ENCODE measurements at regions not wholly inside any gene's neighbourhood (a gene's known extent, or its start where the extent isn't known, plus 50 kb on each side); places are given as distances from the start of the nearest gene placed in this dataset.
"Not testable (repeated sequence)": the region's sequence is repeated elsewhere in the genome, so short reads cannot be mapped to it uniquely, and the experiment has no call there.

- Mint-ChIP-seq H3K9me3 (peaks cover 0 to 14% (median 6%) of the 10 kb centered on the region in 7 donors), H3K27ac (no peak overlapping the region), H3K4me3 (no peak overlapping the region), H3K27me3 (no peaks in the 10 kb centered on the region), H3K4me1 (no peaks in the 10 kb centered on the region), H3K36me3 (no peaks in the 10 kb centered on the region)
- ATAC-seq (ENCODE audit: low read depth in 2 of 2) (no peak), DNase-seq (no peak)
Measured at GRCh38 chr15:30030345-30030744, 52.4 kb upstream of the GOLGA8J start.

- Mint-ChIP-seq H3K4me3 (no peak overlapping the region), H3K9me3 (peaks cover 0 to 5% (median 2%) of the 10 kb centered on the region in 7 donors), H3K4me1 (no peaks in the 10 kb centered on the region), H3K36me3 (no peaks in the 10 kb centered on the region), H3K27me3 (peaks cover 0 to 18% (median 7%) of the 10 kb centered on the region in 3 donors), H3K27ac (no peak overlapping the region)
- DNase-seq (no peak), ATAC-seq (ENCODE audit: low read depth in 2 of 2) (no peak)
Measured at GRCh38 chr15:30023798-30024295, 58.9 kb upstream of the GOLGA8J start.

DNA sequence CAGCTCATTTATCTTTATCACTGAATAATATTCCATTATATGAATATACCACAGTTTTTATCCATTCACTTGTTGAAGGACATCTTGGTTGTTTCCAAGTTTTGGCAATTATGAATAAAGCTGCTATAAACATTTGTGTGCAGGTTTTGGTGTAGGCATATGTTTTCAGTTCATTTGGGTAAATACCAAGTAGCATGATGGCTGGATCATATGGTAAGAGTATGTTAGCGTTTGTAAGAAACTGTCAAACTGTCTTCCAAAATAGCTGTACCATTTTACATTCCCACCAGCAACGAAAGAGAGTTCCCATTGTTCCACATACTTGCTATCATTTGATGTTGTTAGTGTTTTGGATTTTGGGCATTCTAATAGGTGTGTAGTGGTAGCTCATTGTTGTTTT, 72.0 kb upstream of the GOLGA8J start:
- Mint-ChIP-seq H3K9me3 (peaks cover 0 to 7% (median 2%) of the 10 kb centered on the region in 7 donors), H3K36me3 (no peaks in the 10 kb centered on the region), H3K27me3 (peaks cover 0 to 3% (median 0%) of the 10 kb centered on the region in 3 donors), H3K4me3 (no peak overlapping the region), H3K27ac (no peak overlapping the region), H3K4me1 (no peaks in the 10 kb centered on the region)
- DNase-seq = no peak
- no peak for ATAC-seq (ENCODE audit: low read depth in 2 of 2)

DNA sequence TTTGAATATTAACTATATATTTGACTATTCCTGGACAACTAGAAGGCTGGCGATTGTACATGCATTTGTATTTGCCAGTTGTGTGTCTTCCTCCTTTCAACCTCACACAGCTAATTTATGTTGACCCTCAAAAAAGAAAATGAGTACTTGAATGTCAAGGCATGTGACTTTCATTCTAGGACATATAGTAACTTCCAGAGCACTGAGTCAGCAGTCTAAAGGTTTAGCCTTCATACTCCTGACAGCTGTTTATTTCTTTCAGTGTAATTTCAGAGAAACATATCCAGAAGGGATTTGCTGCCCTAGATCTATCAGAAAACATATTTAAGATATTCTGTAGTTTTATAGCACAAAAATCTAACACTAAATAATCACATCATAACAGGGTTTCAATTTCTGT, 74.6 kb upstream of the GOLGA8J start:
- Mint-ChIP-seq H3K36me3 (no peaks in the 10 kb centered on the region), H3K4me1 (no peaks in the 10 kb centered on the region), H3K4me3 (no peak overlapping the region), H3K27ac (no peak overlapping the region), H3K27me3 (peaks cover 0 to 3% (median 0%) of the 10 kb centered on the region in 3 donors), H3K9me3 (peaks cover 0 to 7% (median 2%) of the 10 kb centered on the region in 7 donors)
- no peak for ATAC-seq (ENCODE audit: low read depth in 2 of 2)
- no peak for DNase-seq

GRCh38 chr15:30001602-30002001, 81.2 kb upstream of the GOLGA8J start:
- Mint-ChIP-seq H3K27me3 (peaks cover 0 to 3% (median 0%) of the 10 kb centered on the region in 3 donors), H3K4me1 (no peaks in the 10 kb centered on the region), H3K27ac (peak overlapping the region in 1 of 6 donors; percentile 1), H3K4me3 (no peak overlapping the region), H3K36me3 (no peaks in the 10 kb centered on the region), H3K9me3 (peaks cover 0 to 9% (median 3%) of the 10 kb centered on the region in 7 donors)
- no peak for ATAC-seq (ENCODE audit: low read depth in 2 of 2)
- no peak for DNase-seq

DNA sequence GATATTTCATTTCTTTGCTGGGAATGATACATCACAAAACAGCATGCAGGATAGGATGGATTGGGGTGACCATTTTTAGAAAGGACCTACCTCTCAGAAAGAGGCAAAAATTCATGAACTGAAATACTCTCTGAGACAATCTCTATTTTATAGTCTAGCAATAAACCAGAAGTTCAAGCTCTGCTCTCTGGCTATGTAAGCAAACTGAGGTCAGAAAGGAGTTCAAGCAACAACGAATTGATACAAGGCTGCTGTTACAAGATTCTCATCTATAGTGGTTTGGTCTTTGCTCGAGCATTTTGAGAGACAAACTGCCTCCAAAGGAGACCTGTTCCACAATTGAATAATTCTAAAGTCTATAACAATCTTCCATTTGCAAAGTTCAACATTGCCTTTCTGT, 84.7 kb upstream of the GOLGA8J start:
- no peak for ATAC-seq (ENCODE audit: low read depth in 2 of 2)
- Mint-ChIP-seq H3K4me1 (no peaks in the 10 kb centered on the region), H3K4me3 (no peak overlapping the region), H3K36me3 (no peaks in the 10 kb centered on the region), H3K27ac (no peak overlapping the region), H3K9me3 (peaks cover 0 to 9% (median 5%) of the 10 kb centered on the region in 7 donors), H3K27me3 (peaks cover 0 to 9% (median 0%) of the 10 kb centered on the region in 3 donors)
- no peak for DNase-seq

DNA sequence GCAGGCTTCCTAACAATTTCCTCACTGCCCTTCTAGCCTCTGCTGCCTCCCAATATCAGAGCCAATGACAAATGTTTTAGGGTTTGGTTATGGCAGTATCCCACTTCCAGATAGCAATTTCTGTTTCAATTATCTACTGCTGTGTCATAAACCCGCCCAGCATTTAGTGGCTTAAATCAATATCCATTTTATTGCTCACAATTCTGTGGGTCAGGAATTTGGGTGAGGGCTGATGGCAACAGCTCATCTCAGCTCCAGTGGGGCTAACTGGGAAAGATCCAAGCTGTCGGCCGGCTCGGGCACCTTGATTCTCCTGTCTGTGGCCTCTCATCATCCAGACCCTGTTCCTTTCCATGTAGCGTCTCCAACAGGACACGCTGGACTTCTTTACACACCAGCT, 85.3 kb upstream of the GOLGA8J start:
- Mint-ChIP-seq H3K9me3 (peaks cover 0 to 9% (median 5%) of the 10 kb centered on the region in 7 donors), H3K4me1 (no peaks in the 10 kb centered on the region), H3K27ac (no peak overlapping the region), H3K4me3 (no peak overlapping the region), H3K36me3 (no peaks in the 10 kb centered on the region), H3K27me3 (peaks cover 0 to 9% (median 0%) of the 10 kb centered on the region in 3 donors)
- ATAC-seq (ENCODE audit: low read depth in 2 of 2) (no peak), DNase-seq (no peak)

DNA sequence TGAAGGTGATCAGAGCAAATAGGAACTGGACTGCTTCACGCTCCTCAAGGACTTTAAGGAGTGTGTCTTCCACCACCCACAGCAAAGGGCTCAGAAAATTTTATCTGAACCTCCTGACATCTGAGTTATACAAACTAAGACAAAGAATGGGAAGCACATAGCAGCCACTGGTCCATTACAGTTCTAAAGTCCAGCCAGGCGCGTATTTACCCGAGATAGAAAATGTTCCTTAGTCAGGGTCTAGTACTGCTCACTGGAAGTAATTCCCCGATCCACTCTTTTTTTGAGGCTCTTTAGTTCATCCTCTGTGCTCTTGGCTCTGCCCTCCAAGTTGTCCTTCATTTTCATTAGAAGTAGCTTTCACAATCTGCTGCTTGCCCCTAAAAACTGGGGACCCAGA, 88.5 kb upstream of the GOLGA8J start:
- Mint-ChIP-seq H3K4me3 (no peak overlapping the region), H3K27me3 (peaks cover 0 to 9% (median 0%) of the 10 kb centered on the region in 3 donors), H3K9me3 (peaks cover 0 to 5% (median 0%) of the 10 kb centered on the region in 7 donors), H3K4me1 (no peaks in the 10 kb centered on the region), H3K36me3 (no peaks in the 10 kb centered on the region), H3K27ac (no peak overlapping the region)
- no peak for DNase-seq
- no peak for ATAC-seq (ENCODE audit: low read depth in 2 of 2)

- Mint-ChIP-seq H3K4me3 (no peak overlapping the region), H3K27me3 (peaks cover 3 to 8% (median 4%) of the 10 kb centered on the region in 3 donors), H3K9me3 (peaks cover 0 to 9% (median 3%) of the 10 kb centered on the region in 7 donors), H3K36me3 (no peaks in the 10 kb centered on the region), H3K27ac (no peak overlapping the region), H3K4me1 (no peaks in the 10 kb centered on the region)
- DNase-seq (no peak), ATAC-seq (ENCODE audit: low read depth in 2 of 2) (no peak)
Measured at GRCh38 chr15:29990954-29991353, 91.8 kb upstream of the GOLGA8J start.

DNA sequence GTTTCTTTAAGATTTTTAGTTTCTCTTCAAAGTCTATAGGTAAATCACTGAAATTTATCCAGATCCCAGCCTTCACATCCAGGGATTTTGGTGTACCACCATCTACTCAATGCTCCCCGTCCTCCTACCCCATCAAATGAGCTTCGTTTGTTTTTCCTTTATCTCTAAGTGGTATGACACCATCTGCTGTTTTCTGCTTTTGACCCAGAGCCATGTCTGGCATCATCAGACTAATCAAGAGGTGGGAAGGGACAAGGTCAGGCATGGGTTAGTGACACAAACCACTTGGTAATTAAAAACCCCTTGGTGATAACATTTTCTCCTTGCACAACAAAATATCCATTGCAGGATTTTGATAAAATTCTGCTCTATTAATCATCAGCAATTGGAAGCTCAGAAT, 92.7 kb upstream of the GOLGA8J start:
- no peak for ATAC-seq (ENCODE audit: low read depth in 2 of 2)
- no peak for DNase-seq
- Mint-ChIP-seq H3K27me3 (peaks cover 0 to 4% (median 3%) of the 10 kb centered on the region in 3 donors), H3K27ac (no peak overlapping the region), H3K4me3 (no peak overlapping the region), H3K9me3 (peaks cover 0 to 9% (median 0%) of the 10 kb centered on the region in 7 donors), H3K4me1 (no peaks in the 10 kb centered on the region), H3K36me3 (no peaks in the 10 kb centered on the region)

GRCh38 chr15:29988701-29989100, 94.1 kb upstream of the GOLGA8J start:
- H3K36me3 Mint-ChIP-seq = no peaks in the 10 kb centered on the region
- ATAC-seq (ENCODE audit: low read depth in 2 of 2) (no peak), DNase-seq (no peak)
- H3K9me3 Mint-ChIP-seq = peaks cover 0 to 9% (median 0%) of the 10 kb centered on the region in 7 donors
- no peak overlapping the region for H3K27ac Mint-ChIP-seq
- H3K4me1 Mint-ChIP-seq = no peaks in the 10 kb centered on the region
- H3K4me3 Mint-ChIP-seq = no peak overlapping the region
- peaks cover 0 to 4% (median 3%) of the 10 kb centered on the region in 3 donors for H3K27me3 Mint-ChIP-seq

DNA sequence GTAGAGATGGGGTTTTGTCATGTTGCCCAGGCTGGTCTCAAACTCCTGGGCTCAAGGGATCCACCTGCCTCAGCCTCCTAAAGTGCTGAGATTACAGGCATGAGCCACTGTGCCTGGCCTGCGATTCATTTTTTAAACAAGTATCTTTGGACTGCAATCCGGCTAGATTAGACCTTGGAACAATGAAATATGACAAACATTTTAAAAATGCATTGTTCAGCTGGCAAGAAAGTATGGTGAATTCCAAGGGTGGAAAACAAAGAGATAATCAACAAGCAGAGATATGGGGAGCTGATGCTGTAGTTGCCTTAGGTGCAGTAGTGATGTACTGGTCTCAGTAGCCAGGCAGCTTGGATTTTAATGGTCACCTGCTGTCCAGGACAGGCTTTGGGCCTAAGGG, 95.8 kb upstream of the GOLGA8J start:
- Mint-ChIP-seq H3K4me3 (no peak overlapping the region), H3K4me1 (no peaks in the 10 kb centered on the region), H3K27ac (no peak overlapping the region), H3K36me3 (no peaks in the 10 kb centered on the region), H3K9me3 (peaks cover 0 to 9% (median 0%) of the 10 kb centered on the region in 7 donors), H3K27me3 (peaks cover 0 to 4% (median 3%) of the 10 kb centered on the region in 3 donors)
- no peak for DNase-seq
- ATAC-seq (ENCODE audit: low read depth in 2 of 2) = no peak

GRCh38 chr15:29978411-29979382, 104.1 kb upstream of the GOLGA8J start:
- DNase-seq = no peak
- Mint-ChIP-seq H3K27me3 (peaks cover 6 to 14% (median 8%) of the 10 kb centered on the region in 3 donors), H3K27ac (no peak overlapping the region), H3K4me3 (no peak overlapping the region), H3K4me1 (no peaks in the 10 kb centered on the region), H3K9me3 (peaks cover 0 to 8% (median 4%) of the 10 kb centered on the region in 7 donors), H3K36me3 (no peaks in the 10 kb centered on the region)
- no peak for ATAC-seq (ENCODE audit: low read depth in 2 of 2)

DNA sequence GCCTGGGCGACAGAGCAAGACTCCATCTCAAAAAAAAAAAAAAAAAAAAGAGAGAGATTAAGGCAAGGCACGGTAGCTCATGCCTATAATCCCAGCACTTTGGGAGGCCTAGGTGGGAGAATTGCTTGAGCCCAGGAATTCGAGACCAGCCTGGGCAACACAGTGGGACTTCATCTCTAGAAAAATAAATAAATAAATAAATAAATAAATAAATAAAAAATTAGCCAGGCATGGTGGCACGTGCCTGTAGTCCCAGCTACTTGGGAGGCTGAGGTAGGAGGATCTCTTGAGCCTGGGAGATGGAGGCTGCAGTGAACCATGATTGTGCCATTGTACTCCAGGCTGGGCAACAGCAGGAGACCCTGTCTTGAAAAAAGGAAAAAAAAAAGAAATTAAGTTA, 108.7 kb upstream of the GOLGA8J start:
- ATAC-seq (ENCODE audit: low read depth in 2 of 2); DNase-seq; H3K27ac Mint-ChIP-seq; H3K4me3 Mint-ChIP-seq; H3K36me3 Mint-ChIP-seq; H3K4me1 Mint-ChIP-seq: not testable (repeated sequence)
- H3K9me3 Mint-ChIP-seq = peaks cover 5 to 19% (median 13%) of the 10 kb centered on the region in 7 donors
- H3K27me3 Mint-ChIP-seq = peaks cover 28 to 43% (median 39%) of the 10 kb centered on the region in 3 donors

All from naive B cell (primary cell).